WERI-Rb-1 (cell line): ENCODE measurements at regions not wholly inside any gene's neighbourhood (a gene's known extent, or its start where the extent isn't known, plus 50 kb on each side); places are given as distances from the start of the nearest gene placed in this dataset.

Experiments
- DNase-seq: peaks from one replicate; pipeline ENCODE4 v3.0.0-alpha.2; 2020
- H3K27ac ChIP-seq: fragments of 250-450 bp; sonication (Bioruptor Pico); 2 replicates; pipeline ENCODE4 v1.5.1; 2020; ENCODE audit warnings: mild to moderate bottlenecking, moderate library complexity
- H3K27me3 ChIP-seq: fragments of 250-450 bp; sonication (Bioruptor Pico); 2 replicates; pipeline ENCODE4 v1.5.1; 2021; ENCODE audit warnings: mild to moderate bottlenecking, low read depth, moderate library complexity; ENCODE audit not compliant: insufficient read depth, severe bottlenecking
- H3K36me3 ChIP-seq: fragments of 250-450 bp; sonication (Bioruptor Pico); 2 replicates; pipeline ENCODE4 v1.5.1; 2020; ENCODE audit warnings: mild to moderate bottlenecking, moderate library complexity
- H3K4me3 ChIP-seq: 2 replicates; pipeline ENCODE4 v1.5.1; 2011; ENCODE audit warnings: low read depth, mild to moderate bottlenecking, control low read depth, low read length
- H3K9me3 ChIP-seq: fragments of 250-450 bp; sonication (Bioruptor Pico); 2 replicates; pipeline ENCODE4 v1.5.1; 2021; ENCODE audit warnings: mild to moderate bottlenecking, moderate library complexity; ENCODE audit not compliant: severe bottlenecking
- CTCF ChIP-seq: IDR thresholded peaks from 2 replicates; pipeline ENCODE4 v1.5.1; 2011; ENCODE audit warnings: low read depth, mild to moderate bottlenecking, control low read depth, inconsistent platforms, low read length

- no peak for DNase-seq
- H3K9me3 ChIP-seq = no peaks in the 10 kb centered on the region
- no peaks in the 10 kb centered on the region for H3K36me3 ChIP-seq
- H3K4me3 ChIP-seq = no peak overlapping the region
- no peak for TF ChIP-seq CTCF
- H3K27me3 ChIP-seq = peaks cover 50% of the 10 kb centered on the region
- H3K27ac ChIP-seq = no peak overlapping the region
These were observed 73.2 kb upstream of the AMOT start for GRCh38 chrX:112913807-112914206.

DNA sequence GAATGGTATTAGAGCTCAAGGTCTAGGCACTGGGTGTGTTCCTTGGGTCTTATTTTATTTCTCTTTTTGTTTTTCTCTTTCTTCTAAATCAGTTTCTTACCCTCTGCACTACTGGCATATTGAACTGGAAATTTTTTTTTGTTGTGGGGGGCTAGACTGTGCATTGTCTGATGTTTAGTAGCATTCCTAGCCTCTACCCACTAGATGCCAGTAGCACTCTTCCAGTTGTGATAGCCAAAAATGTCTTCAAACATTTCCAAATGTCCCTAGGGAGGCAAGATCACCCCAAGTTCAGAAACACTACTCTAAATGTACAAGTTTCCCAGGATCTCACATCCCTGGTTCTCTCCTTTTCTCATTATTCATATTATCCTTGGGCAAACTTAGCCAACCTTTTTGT, 69.8 kb upstream of the AMOT start:
- DNase-seq = no peak
- no peaks in the 10 kb centered on the region for H3K9me3 ChIP-seq
- no peak overlapping the region for H3K4me3 ChIP-seq
- TF ChIP-seq CTCF = no peak
- H3K27ac ChIP-seq = no peak overlapping the region
- H3K27me3 ChIP-seq = peaks cover 60% of the 10 kb centered on the region
- no peaks in the 10 kb centered on the region for H3K36me3 ChIP-seq

GRCh38 chrX:112901869-112902725, 61.5 kb upstream of the AMOT start:
- H3K27me3 ChIP-seq = peaks cover 45% of the 10 kb centered on the region
- no peaks in the 10 kb centered on the region for H3K36me3 ChIP-seq
- no peak for DNase-seq
- no peak for TF ChIP-seq CTCF
- H3K9me3 ChIP-seq = no peaks in the 10 kb centered on the region
- no peak overlapping the region for H3K4me3 ChIP-seq
- no peak overlapping the region for H3K27ac ChIP-seq

GRCh38 chrX:112896051-112896450, 55.4 kb upstream of the AMOT start:
- no peaks in the 10 kb centered on the region for H3K9me3 ChIP-seq
- H3K27me3 ChIP-seq = peaks cover 58% of the 10 kb centered on the region
- no peaks in the 10 kb centered on the region for H3K36me3 ChIP-seq
- no peak overlapping the region for H3K4me3 ChIP-seq
- TF ChIP-seq CTCF = no peak
- H3K27ac ChIP-seq = no peak overlapping the region
- DNase-seq = no peak
